Colonic mucosa (tissue), 4 donors: ENCODE measurements at regions not wholly inside any gene's neighbourhood (a gene's known extent, or its start where the extent isn't known, plus 50 kb on each side); places are given as distances from the start of the nearest gene placed in this dataset.

Source experiments
- DNase-seq: peaks from one replicate; pipeline ENCODE4 v3.0.0-alpha.2; 2020
- H3K27ac ChIP-seq: fragments of 200-600 bp; one replicate; pipeline ENCODE4 v1.8.0; 2021
- H3K27me3 ChIP-seq: fragments of 200-600 bp; one replicate; pipeline ENCODE4 v1.8.0; 2021
- H3K36me3 ChIP-seq: fragments of 200-600 bp; one replicate; pipeline ENCODE4 v1.8.0; 2021
- H3K4me1 ChIP-seq: fragments of 200-600 bp; one replicate; pipeline ENCODE4 v1.8.0; 2021; ENCODE audit warnings: mild to moderate bottlenecking
- H3K4me3 ChIP-seq: fragments of 200-600 bp; one replicate; pipeline ENCODE4 v1.8.0; 2021
- H3K9ac ChIP-seq, 2 donors: one replicate each; pipeline ENCODE4 v1.7.0; 2013; ENCODE audit warnings: control low read depth in 2 of 2, low read depth in 2 of 2, low read length in 2 of 2
- H3K9me3 ChIP-seq: fragments of 200-600 bp; one replicate; pipeline ENCODE4 v1.8.0; 2021
- intact Hi-C: fragments of 100-400 bp; cut with DNase I; formaldehyde crosslinking; loops from one replicate; pipeline ENCODE4 v1.14.1; 2022
- TF ChIP-seq, protein P1 (sequence below): fragments of 200-600 bp; IDR thresholded peaks from one replicate; pipeline ENCODE4 v1.8.0; 2022; ENCODE audit warnings: antibody characterized with exemption, mild to moderate bottlenecking
- donor health status: healthy.
- donor health status: DM: no; HTN: no; CAD: no.
- donor health status: DM: no; HTN: no; CAD: no.

- no peak for DNase-seq
- no peak overlapping the region for H3K27ac ChIP-seq
- H3K4me3 ChIP-seq = no peak overlapping the region
- H3K9me3 ChIP-seq = no peaks in the 10 kb centered on the region
- intact Hi-C loops = no loop called here
- no peak overlapping the region for H3K9ac ChIP-seq
- TF ChIP-seq, protein P1, sequence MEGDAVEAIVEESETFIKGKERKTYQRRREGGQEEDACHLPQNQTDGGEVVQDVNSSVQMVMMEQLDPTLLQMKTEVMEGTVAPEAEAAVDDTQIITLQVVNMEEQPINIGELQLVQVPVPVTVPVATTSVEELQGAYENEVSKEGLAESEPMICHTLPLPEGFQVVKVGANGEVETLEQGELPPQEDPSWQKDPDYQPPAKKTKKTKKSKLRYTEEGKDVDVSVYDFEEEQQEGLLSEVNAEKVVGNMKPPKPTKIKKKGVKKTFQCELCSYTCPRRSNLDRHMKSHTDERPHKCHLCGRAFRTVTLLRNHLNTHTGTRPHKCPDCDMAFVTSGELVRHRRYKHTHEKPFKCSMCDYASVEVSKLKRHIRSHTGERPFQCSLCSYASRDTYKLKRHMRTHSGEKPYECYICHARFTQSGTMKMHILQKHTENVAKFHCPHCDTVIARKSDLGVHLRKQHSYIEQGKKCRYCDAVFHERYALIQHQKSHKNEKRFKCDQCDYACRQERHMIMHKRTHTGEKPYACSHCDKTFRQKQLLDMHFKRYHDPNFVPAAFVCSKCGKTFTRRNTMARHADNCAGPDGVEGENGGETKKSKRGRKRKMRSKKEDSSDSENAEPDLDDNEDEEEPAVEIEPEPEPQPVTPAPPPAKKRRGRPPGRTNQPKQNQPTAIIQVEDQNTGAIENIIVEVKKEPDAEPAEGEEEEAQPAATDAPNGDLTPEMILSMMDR = no peak
- no peaks in the 10 kb centered on the region for H3K36me3 ChIP-seq
- H3K27me3 ChIP-seq = no peaks in the 10 kb centered on the region
- no peaks in the 10 kb centered on the region for H3K4me1 ChIP-seq
Measured at GRCh38 chr11:106212081-106212480, 134.6 kb downstream of the AASDHPPT start.

GRCh38 chr11:106216281-106216680, 138.8 kb downstream of the AASDHPPT start:
- Histone ChIP-seq H3K36me3 (no peaks in the 10 kb centered on the region), H3K27me3 (no peaks in the 10 kb centered on the region), H3K9me3 (no peaks in the 10 kb centered on the region), H3K9ac (no peak overlapping the region), H3K27ac (no peak overlapping the region), H3K4me3 (no peak overlapping the region), H3K4me1 (no peaks in the 10 kb centered on the region)
- no peak for DNase-seq
- TF ChIP-seq, protein P1 = no peak
- intact Hi-C loops = no loop called here

DNA sequence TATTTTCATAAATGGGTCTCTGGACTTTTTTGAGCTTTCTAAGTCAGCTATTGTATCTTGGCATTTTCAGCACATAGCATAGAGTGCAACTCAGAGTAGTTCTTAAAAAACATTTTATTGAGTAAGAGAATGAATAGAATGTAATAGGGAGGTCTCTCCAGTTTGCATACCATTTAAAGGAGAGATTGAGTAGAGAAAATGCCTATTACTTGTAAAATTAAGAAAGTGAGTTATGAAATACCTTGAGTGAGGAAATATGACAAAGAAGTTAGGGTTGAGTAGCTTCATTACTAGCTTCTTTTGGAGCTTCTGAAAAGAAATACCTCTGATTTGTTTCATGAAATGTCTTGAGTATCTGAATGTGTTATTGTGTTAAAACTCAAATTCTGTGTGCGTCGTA, 140.0 kb downstream of the AASDHPPT start:
- H3K36me3 ChIP-seq = no peaks in the 10 kb centered on the region

DNA sequence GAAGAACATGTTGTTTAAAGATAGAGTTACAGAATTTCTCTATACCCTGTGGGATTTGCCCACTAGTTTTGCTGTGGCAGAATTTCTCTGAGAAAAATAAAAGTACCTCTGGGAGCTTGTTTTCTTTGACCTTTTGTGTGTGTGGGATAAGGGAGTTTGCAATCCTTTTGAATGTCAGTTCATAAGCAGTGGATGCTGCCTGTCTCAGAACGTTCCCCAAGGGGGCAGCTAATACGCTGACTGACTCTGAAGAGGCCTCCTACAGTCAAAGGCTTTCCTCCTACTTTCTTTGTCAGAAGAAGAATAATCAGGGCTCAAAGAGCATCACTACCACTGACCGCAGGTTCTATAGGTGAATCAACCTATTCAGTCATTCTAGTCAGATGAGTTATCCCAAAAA, 140.6 kb downstream of the AASDHPPT start:
- TF ChIP-seq, protein P1 = no peak
- no peak overlapping the region for H3K9ac ChIP-seq

More for the DNA sequence above, 140.0 kb downstream of the AASDHPPT start:
- TF ChIP-seq, protein P1 = no peak
- intact Hi-C loops = no loop called here
- Histone ChIP-seq H3K9ac (no peak overlapping the region), H3K27me3 (no peaks in the 10 kb centered on the region), H3K9me3 (no peaks in the 10 kb centered on the region), H3K4me3 (no peak overlapping the region), H3K27ac (no peak overlapping the region), H3K4me1 (no peaks in the 10 kb centered on the region)
- DNase-seq = no peak

DNA sequence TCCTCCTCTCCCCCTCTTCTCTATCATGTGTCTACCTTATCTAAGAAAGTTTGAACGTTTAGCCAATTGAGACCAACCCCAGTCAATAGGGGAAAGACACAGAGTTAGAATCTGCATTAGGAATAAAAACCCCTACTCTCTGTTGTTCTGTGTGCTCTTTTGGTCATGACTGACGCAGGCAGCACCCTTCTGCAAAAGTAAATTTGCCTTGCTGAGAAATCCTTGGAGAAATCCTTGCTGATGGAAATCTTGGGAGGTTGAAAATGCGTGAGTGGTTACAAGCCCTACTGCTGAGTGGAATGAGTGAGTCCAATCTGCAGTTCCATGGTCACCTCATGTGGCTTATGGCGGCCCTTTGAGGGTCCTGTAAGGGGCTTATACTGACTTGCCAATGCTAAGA, 145.2 kb downstream of the AASDHPPT start:
- H3K4me3 ChIP-seq = no peak overlapping the region
- H3K4me1 ChIP-seq = no peaks in the 10 kb centered on the region
- H3K27me3 ChIP-seq = no peaks in the 10 kb centered on the region
- H3K36me3 ChIP-seq = no peaks in the 10 kb centered on the region
- no peaks in the 10 kb centered on the region for H3K9me3 ChIP-seq
- DNase-seq = no peak
- intact Hi-C loops = no loop called here
- TF ChIP-seq, protein P1 = no peak
- no peak overlapping the region for H3K27ac ChIP-seq
- H3K9ac ChIP-seq = no peak overlapping the region

More for the DNA sequence above, 140.6 kb downstream of the AASDHPPT start:
- no peak overlapping the region for H3K4me3 ChIP-seq
- H3K4me1 ChIP-seq = no peaks in the 10 kb centered on the region
- DNase-seq = no peak
- no peaks in the 10 kb centered on the region for H3K9me3 ChIP-seq
- H3K27me3 ChIP-seq = no peaks in the 10 kb centered on the region
- H3K27ac ChIP-seq = no peak overlapping the region
- intact Hi-C loops = no loop called here
- H3K36me3 ChIP-seq = no peaks in the 10 kb centered on the region

DNA sequence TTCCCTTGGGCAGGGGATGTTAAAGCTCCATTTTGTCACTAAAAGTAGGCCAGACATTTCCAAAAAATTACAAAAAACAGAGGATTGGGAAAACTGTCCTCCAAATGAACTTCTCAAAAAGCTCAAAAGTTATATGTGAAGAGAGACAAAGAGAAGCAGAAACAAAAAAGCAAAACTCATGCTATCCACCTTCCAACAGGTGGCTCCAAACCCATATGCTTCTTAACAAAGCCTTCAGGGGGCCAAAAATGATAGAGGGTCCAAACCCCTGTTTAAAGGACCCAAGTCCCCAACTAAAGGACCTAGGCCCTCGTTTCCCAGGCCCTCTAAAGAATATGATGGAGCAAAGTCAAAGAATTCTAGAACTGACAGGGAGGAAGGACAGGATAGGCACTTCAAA, 146.7 kb downstream of the AASDHPPT start:
- Histone ChIP-seq H3K4me1 (no peaks in the 10 kb centered on the region), H3K9me3 (no peaks in the 10 kb centered on the region), H3K4me3 (no peak overlapping the region), H3K27me3 (no peaks in the 10 kb centered on the region), H3K27ac (no peak overlapping the region), H3K9ac (no peak overlapping the region), H3K36me3 (no peaks in the 10 kb centered on the region)
- intact Hi-C loops = no loop called here
- TF ChIP-seq, protein P1 = no peak
- no peak for DNase-seq
